22Rv1 (cell line): ENCODE measurements at regions not wholly inside any gene's neighbourhood (a gene's known extent, or its start where the extent isn't known, plus 50 kb on each side); places are given as distances from the start of the nearest gene placed in this dataset.
"Not testable (repeated sequence)": the region's sequence is repeated elsewhere in the genome, so short reads cannot be mapped to it uniquely, and the experiment has no call there.

Experiments used
- H3K27ac ChIP-seq: fragments of 450-650 bp; 2 replicates; pipeline ENCODE4 v1.5.1; 2017
- CTCF ChIP-seq: fragments of 450-650 bp; IDR thresholded peaks from 2 replicates; pipeline ENCODE4 v1.5.1; 2017; ENCODE audit warnings: mild to moderate bottlenecking
- ZFX ChIP-seq: fragments of 450-650 bp; IDR thresholded peaks from 2 replicates; pipeline ENCODE4 v1.6.1; 2017; ENCODE audit warnings: antibody characterized with exemption, borderline replicate concordance

DNA sequence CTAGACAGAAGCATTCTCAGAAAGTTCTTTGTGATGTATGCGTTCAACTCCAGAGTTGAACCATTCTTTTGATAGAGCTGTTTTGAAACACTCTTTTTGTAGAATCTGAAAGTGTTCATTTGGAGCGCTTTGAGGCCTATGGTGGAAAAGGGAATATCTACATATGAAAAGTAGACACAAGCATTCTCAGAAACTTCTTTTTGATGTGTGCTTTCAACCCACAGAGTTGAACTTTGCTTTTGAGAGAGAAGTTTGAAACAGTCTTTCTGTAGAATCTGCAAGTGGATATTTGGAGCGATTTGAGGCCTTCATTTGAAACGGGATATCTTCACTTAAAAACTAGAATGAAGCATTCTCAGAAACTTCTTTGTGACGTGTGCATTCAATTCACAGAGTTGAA lies 582.6 kb upstream of the ZNF337 start:
- H3K27ac ChIP-seq, result no peak overlapping the region
- TF ChIP-seq ZFX, result no peak
- TF ChIP-seq CTCF, result no peak

DNA sequence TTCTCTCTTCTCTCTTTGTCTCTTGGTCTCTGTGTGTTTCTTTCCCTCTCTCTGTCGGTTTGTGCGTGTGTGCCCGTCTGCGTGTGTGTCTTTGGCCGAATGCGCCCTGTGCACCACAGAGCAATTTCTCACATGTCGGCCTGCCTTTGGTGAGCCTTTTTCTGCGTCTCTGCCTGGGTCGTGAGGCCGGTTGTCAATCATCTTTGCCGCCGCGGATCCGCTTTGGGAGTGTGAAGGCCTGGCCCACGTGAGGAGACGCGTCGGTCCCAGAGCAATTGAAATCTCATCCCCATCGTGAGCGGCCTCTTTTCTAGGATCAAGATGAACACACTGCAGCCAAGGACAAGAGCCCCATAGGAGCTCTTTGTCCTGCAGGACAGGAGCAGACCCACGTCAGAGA lies 580.7 kb upstream of the ZNF337 start:
- no peak overlapping the region for H3K27ac ChIP-seq
- TF ChIP-seq CTCF (no peak), ZFX (no peak)

GRCh38 chr20:26276554-26277210 lies 580.0 kb upstream of the ZNF337 start:
- H3K27ac ChIP-seq, result no peak overlapping the region
- TF ChIP-seq CTCF (no peak), ZFX (no peak)

DNA sequence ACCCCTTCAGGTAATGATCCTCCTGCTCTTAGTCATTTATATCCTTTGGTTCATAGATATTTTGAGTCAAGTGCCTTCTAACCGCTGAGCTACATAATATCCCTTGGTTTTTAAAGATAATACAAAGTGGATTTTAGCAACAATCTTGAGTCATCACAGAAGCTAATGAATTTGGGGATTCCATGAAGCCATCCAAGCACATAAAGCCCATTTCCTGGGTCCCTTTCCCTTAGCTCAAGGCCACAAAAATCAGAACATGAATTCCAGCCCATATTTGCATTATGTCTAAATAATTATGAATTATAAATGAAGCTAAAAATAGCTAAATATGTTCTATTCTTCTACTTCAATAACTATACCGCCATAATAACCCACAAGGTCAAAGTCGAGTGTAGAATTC lies 572.1 kb upstream of the ZNF337 start:
- not testable (repeated sequence) for H3K27ac ChIP-seq

DNA sequence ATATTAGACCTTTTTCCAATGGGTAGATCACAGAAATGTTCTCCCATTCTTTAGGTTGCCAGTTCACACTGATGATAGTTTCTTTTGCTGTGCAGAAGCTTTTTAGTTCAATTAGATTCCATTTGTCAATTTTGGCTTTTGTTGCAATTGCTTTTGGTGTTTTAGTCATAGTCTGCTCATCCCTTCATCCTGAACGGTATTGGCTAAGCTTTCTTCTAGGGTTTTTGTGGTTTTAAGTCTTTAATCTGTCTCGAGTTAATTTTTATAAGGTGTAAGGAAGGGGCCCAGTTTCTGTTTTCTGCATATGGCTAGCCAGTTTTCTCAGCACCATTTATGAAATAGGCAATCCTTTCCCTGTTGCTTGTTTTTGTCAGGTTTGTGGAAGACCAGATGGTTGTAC lies 564.3 kb upstream of the ZNF337 start:
- H3K27ac ChIP-seq, result not testable (repeated sequence)

DNA sequence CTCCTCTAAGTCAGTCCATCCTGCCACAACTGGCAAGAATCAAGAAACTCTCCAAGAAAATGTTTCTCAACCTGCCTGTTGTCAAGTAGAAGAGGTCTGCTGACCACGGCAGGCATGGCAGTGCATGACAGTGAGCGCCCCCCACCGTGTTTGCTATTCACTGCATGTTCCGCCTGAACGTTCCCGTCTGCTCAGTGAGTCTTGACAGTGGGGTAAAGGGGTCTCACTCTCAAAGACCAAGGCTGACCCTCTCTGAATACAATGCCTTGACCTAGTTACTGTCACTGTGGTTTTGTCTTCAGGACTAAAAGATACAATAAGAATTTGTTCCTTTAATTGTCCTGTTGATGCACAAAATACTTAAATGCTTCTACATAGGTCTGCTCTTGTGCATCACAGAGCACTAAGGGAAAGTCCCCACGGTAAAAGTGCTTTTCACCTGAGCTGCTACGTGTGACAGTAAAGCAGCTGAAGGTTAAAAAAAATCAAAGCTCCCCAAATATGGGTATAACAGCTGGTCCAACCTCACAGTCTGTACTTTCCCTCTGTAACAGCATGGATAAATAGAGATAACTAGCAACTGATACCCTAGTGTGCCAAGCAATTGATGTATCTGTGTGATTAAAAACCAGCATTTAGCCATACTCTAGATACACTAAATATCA lies 555.8 kb upstream of the ZNF337 start:
- H3K27ac ChIP-seq, result not testable (repeated sequence)

GRCh38 chr20:26251376-26251775 lies 554.7 kb upstream of the ZNF337 start:
- H3K27ac ChIP-seq, result not testable (repeated sequence)

- H3K27ac ChIP-seq, result not testable (repeated sequence)
Measured at GRCh38 chr20:26250249-26251114, 553.8 kb upstream of the ZNF337 start.

DNA sequence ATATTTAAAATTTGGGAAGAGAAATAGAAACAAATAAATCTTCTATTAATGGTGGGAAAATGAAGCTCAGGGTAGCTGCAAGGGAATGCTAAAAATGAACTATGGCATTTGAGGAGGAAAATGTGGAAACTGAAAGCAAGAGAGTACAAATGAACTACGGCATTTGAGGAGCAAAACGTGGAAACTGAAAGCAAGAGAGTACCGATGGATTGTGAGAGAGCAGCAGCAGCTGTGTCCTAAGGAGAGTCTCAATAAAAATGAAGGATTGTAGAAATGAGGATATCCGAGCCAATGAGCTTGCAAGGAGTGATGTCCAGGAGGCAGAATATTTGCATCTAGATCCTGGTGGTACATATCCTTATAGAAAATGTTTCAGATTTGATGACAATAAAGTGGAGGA lies 547.1 kb upstream of the ZNF337 start:
- TF ChIP-seq CTCF (no peak), ZFX (no peak)

GRCh38 chr20:26220609-26221008 lies 524.0 kb upstream of the ZNF337 start:
- not testable (repeated sequence) for H3K27ac ChIP-seq

More for the DNA sequence above, 547.1 kb upstream of the ZNF337 start:
- no peak overlapping the region for H3K27ac ChIP-seq

DNA sequence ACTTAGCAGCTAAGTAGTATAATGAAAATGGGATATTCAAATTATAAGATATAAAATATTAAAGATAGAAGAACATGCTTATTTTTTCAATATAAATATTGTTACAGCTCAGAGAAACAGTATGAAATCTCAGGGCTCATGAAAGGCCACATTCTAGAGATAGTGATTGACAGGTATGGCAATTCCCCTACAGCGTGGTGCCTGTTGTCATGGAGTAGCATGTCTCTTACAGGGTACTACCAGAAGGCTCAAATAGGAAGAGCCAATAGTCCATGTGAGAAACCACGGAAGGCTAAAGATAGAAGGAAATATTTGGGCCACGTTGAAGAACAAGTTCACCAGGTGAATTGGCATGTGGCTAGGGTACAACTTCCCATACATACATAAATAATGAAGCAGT lies 522.9 kb upstream of the ZNF337 start:
- not testable (repeated sequence) for H3K27ac ChIP-seq
